Endothelial cell of umbilical vein (primary cell): ENCODE measurements at regions not wholly inside any gene's neighbourhood (a gene's known extent, or its start where the extent isn't known, plus 50 kb on each side); places are given as distances from the start of the nearest gene placed in this dataset.

ENCODE experiments used
- CTCF ChIP-seq, 2 donors: IDR thresholded peaks; 1 replicate in 1 of 2; 2 replicates in 1 of 2; pipeline ENCODE4 v1.5.1; 2011; ENCODE audit warnings: low read length in 2 of 2, mild to moderate bottlenecking in 2 of 2, moderate library complexity in 2 of 2, control low read depth in 1 of 2, inconsistent platforms in 1 of 2, low read depth in 1 of 2; ENCODE audit not compliant: insufficient read depth in 1 of 2; ENCODE audit errors: extremely low read depth in 1 of 2
- EZH2 ChIP-seq: IDR thresholded peaks from 2 replicates; pipeline ENCODE4 v1.6.1; 2012; ENCODE audit warnings: borderline replicate concordance, low read depth, mild to moderate bottlenecking, moderate library complexity, low read length, inconsistent platforms; ENCODE audit not compliant: severe bottlenecking
- FOS ChIP-seq: IDR thresholded peaks from 2 replicates; pipeline ENCODE4 v1.6.1; 2011; ENCODE audit warnings: mild to moderate bottlenecking, low read length, moderate library complexity, borderline replicate concordance; ENCODE audit not compliant: insufficient read depth
- POLR2A ChIP-seq: IDR thresholded peaks from 2 replicates; pipeline ENCODE4 v1.6.1; 2012; ENCODE audit warnings: low read depth, mild to moderate bottlenecking, control low read depth, low read length
- POLR2AphosphoS5 ChIP-seq: IDR thresholded peaks from 2 replicates; pipeline ENCODE4 v1.6.1; 2012; ENCODE audit warnings: low read depth, mild to moderate bottlenecking, control low read depth, low read length, moderate library complexity; ENCODE audit not compliant: insufficient read depth

- TF ChIP-seq CTCF (IDR thresholded peaks at IDR 0.05; ENCODE audit: extremely low read depth in 1 of 2, insufficient read depth in 1 of 2, low read depth in 1 of 2, low read length in 2 of 2) (no peak), EZH2 (no peak), POLR2AphosphoS5 (no peak), POLR2A (no peak), FOS (no peak)
Observed at GRCh38 chr14:76922092-76922491, 95.9 kb downstream of the LRRC74A start.
